GM18870 (cell line): ENCODE measurements at regions not wholly inside any gene's neighbourhood (a gene's known extent, or its start where the extent isn't known, plus 50 kb on each side); places are given as distances from the start of the nearest gene placed in this dataset.

Experiments
- ATAC-seq: cut with Tn5 transposase; IDR thresholded peaks from one replicate; pipeline ENCODE4 v1.9.1; 2021; ENCODE audit warnings: moderate library complexity; ENCODE audit not compliant: unreplicated experiment

DNA sequence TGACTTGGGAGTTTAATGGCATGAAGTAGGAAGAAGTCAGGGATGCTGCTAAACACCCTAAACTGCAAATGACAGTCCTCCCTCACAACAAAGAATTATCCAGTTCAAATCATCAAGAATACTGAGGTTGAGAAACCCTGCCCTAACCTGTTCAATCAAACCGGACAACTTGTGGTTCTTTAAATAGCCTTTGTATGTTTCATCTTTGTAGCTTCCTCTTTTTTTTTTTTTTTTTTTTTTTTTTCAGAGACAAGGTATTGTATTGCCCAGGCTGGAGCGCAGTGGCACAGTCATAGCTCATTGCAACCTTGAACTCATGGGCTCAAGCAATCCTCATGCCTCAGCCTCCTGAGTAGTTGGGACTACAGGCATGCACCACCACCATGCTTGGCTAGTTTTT is 52.5 kb upstream of the TTC29 start:
- peak; percentile 74 for ATAC-seq

DNA sequence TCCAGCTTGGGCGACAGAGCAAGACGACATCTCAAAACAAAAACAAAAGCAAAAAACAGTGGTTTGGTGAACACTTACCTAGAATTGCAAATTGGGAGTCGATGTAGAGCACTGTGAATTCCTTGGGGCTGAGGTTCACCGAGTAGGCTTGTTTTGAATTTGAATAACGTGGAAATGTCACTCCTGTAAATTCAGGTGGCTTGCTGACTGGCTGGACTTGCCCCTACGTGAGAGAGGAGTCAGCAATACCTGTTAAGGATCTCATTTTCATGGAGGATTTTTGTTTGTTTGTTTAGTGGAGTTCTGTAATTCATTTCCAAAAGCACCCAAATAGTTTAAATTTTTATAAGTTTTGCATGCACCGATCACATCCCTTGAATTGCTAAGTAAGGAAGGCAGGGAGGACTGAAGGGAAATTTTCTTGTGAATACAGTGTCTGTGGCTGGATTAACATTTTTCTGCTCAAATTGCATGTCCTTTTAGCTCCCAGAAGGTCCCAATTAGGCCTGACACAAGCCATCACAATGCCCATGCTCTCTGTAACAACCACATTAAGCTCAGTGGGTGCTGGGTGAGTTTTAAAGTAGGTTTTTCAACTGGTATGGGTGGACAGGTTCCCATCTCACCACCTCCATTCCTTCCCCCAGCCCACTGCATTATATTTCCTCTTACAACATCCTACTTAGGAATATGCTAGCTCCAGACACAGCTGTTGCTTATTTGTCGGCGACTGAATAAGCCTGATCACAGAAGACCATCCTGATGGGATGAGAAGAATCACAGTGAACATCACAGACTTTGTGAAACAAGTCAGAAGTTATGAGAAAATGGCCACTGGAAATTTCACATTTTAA is 58.5 kb upstream of the TTC29 start:
- no peak for ATAC-seq

DNA sequence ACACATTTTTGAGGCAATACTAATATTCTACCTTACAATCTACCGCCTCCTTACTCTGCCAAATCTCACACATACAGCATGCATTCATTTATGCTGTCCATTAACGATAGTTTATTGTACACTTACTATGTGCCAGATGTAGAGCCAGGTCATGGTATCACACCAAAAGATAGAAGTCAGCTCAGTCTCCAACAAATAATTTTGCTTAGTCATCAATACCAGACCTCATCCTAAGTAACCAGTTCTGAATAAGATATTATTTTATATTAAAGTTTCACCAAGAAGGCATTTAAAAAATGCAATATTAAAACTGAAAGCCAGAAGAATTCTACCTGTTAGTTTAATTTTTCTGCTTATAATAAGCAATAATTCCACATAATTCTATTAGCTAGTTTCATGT is 60.6 kb upstream of the TTC29 start:
- no peak for ATAC-seq

DNA sequence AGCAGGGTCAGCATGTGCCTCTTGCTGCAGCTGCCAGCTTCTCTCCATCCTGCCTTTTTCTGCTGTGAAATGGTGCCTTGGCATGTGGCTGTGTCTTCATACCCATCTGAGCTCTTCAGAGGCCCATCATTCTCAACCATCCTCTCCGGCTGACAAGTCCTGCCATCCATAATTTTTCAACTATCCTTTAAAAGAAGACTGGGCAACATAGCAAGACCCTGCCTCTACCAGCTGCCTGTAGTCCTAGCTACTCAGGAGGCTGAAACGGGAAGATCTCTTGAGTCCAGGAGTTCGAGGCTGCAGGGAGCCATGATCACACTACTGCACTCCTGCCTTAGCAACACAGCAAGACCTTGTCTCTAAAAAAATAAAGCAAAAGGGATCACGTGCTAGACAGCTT is 64.2 kb upstream of the TTC29 start:
- ATAC-seq = no peak

DNA sequence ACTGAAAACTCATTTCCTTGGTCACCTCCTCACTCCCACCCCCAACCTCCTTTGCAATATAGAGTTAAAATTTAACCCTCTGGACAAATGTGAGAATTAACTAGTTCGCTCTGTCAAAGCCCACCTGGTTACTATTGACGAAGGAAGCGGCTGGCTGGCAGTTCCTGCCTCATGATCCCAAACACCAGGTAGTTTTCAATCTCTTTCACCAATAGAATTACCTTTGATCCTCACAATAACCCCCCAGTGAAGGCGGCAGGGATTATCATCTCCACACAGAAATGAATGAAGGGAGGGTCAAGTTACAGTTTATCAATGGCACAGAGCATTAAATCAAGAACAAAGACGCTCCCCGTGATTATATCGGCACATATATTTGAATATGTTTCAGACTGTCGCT is 65.7 kb upstream of the TTC29 start:
- no peak for ATAC-seq

DNA sequence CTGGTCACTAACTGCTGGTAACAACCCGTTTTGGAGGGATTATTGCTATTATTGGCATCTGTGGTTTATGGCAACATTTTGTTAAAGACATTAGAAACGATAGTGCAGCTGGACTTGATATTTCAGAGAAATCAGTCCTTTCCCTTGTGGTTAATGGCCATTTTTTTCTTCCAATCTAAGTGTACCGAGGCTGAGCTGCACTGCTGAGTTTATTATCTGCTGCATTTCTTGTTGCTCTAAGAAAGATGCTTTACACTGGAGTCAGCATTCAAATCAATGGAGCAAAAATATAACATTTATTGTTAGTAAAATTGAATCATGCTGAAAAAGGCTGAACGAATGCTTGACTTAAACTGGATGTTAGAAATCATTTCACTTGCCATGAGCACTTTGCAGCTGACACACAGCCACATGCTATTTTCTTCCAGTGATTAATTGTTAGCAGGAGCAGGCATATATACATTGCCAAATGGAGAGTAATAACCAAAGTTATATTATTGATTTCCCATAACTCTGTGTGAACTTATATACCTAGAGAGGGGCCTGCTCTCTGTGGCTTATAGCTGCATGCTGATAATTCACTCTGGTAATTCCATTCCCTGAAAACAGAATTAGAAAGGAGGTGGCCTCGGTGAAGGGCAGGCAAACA is 66.5 kb upstream of the TTC29 start:
- ATAC-seq = no peak

DNA sequence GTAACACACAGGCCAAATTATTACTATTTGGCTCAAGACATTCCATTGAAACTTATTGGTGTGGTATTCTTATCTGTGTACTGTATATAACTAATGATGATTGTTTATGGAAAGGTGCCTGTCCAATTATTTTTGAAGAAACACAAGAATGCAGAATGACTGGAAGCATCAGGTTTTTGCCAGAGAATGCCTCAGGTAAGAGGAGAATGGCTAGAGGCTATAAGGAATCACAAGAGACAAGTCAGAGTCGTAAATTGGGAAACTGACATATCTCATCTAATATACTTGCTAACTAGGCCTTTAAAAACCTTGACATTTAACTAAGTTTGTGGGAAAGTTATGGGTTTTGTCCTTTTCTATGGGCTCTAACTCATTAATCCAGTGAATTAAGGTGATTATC is 69.3 kb upstream of the TTC29 start:
- no peak for ATAC-seq

DNA sequence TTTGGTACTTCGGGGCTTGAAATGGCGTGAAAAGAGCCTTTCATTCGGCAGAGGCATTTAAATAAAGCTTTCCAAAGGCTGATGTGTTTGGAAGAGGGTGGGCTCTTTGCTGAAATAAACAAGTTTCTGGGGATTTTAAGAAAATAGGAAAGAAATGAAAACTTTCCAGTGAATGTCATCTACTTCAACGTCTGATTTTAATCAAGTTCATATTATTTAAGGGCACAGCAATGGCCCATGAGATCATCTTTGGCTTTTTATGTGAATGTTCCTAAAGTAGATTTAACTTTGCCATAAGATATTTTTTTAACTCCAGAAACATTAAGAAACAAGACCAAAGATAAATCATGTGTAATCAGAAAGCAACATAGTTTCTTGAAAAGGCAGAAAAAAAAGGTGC is 69.8 kb upstream of the TTC29 start:
- no peak for ATAC-seq

DNA sequence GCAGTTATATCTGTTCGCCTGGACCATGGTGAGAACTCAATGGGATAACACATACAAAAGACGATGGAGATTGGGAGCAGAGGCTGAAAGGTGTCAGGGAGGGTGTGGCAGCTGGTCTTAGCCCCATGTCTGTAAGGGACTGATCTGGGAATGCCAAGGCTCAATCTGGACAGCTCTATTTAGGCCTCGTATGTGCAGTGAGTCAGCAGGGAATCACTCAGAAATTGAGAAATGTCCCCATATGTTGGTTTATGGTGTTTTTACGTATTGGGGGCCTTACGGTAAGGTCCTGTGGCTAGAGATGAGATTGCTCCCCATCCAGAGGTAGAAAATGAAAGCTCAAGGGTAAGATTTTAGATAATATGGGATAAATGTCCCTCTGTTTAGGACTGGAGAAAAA is 71.4 kb upstream of the TTC29 start:
- no peak for ATAC-seq

DNA sequence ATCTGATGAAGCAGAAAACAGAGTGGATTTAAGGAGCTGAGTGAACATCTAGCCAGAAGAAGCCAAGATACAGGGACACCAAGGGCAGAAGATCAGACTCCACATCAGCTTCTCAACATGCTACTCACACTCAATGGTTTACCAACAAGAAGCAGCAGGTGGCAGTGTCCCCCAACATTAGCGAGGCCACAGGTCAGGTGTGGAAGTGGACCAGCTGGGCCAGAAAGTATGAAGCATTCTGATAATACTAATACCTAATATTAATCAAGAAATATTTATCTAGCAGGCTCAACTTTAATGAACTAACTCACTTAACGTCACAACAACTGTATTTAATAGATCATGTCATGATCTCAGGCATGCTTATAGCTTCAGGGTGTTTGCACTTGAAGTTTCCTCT is 73.4 kb upstream of the TTC29 start:
- ATAC-seq = peak; percentile 90

DNA sequence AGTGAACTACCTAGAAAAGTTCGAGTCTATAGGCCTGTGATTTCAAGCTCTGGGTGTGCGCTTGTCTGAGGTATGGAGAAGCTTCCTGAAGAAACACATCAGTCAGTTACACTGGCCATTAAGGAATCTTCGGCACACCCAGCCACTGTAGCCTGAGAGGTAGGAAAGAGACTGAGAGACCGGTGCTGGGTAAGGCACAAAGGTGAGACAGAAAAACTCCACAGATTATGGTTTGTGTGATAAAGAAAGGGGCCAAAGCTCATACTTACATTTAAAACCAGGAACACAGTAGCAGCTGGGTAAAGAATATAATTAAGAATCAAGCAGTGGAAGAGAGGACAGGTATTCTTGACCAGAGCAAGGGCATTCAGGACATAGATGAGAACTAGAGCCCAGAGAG is 74.8 kb upstream of the TTC29 start:
- no peak for ATAC-seq

DNA sequence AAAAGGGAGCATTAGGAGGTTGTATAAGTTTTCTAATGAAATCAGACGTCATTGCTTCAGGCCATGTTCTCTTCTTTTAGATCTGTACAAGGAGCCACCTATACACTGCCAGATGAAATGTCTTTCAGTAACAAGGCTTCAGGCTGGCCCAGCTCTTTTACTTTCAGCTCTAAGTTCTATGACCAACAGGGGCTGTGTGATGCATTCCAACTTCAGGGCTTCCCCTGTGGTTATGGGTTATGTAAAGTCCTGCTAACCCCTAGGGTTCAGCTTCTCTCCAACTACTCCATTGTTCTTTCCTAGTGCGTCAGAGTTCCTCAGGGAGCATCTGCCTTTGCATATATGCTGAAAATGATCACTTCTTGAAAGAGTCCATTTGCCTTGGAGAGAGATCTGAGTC is 79.4 kb upstream of the TTC29 start:
- ATAC-seq = no peak

DNA sequence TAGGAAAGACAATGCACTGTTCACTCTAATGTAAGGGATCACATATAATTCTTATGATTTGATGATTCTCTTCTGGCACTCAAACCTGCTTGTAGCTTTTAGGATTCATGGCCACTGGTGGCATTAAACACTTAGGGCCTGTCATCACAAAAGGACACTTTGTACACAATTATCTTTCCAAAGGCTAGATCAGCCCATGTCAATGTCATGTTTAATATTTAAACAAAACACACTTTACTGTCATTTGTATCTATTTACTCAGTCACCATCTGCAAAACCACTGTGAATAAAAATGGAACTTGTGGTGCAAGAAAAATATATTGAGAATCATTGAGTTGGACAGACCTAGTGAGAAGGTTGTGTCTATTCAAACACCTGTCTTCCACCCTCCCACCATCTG is 83.6 kb upstream of the TTC29 start:
- ATAC-seq = no peak

DNA sequence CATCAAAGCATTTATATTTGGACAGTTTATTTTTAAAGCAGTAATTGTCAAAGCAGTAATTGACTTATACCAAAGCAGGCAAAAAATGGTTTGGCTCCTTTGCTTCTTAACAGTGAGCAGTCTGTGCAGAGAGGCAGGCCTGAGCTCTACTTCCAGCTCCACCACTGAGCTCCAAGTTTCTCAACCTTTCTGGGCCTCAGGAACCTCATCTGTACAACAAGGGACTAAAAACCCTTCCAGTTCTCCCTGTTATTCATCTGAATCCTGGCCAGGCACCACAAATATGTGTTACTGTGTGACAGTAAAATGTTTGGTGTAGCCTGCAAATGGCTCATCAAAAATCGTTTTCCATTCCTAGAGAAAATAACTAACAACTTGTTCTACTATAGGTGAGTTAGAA is 88.7 kb upstream of the TTC29 start:
- ATAC-seq = no peak

DNA sequence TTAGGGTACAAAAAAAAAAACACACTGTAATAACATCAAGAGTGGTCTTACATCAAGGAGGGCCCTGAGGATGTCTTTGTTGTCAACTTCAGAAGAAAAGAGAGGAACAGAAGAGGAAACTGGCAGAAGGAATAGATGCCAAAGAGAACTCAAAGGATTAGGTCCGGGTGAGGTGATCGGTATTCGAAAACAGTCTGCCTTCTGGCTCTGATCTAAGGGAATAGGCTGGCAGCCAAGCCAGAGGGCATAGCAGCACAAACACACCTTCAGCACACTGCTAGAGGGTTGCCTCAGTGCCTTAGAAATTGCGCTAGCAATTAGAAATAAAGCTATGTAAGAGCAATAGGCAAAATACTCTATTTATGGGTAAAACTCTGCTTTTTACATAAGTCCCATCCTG is 91.4 kb upstream of the TTC29 start:
- no peak for ATAC-seq

DNA sequence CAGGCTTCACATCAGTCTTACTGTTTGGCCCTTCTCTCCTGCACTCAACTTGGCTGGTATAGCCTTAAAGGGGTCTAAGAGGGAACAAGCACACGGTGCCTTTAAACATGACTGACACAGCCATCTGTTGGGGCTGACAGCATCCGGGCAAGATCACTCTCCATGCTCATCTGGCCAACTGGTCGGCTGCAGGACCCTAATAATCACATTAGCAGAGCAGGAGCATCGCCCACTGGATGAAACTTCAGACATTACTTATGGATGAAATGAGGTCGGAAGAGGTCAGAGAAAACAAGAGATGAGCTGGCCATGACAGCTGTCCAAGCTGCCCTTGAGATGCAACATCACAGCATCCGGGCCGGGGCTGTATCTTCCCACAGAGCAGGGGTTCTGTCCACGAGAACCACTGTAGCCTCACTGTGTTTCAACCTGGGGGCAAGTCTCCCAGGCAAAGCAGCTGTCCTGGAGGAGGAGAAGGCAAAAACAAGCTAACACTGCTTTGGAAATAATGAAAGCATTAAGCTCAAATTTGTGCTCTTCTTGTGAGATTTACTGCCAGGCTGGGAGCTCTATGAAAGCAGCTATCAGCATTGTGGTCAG is 94.4 kb upstream of the TTC29 start:
- ATAC-seq = no peak

DNA sequence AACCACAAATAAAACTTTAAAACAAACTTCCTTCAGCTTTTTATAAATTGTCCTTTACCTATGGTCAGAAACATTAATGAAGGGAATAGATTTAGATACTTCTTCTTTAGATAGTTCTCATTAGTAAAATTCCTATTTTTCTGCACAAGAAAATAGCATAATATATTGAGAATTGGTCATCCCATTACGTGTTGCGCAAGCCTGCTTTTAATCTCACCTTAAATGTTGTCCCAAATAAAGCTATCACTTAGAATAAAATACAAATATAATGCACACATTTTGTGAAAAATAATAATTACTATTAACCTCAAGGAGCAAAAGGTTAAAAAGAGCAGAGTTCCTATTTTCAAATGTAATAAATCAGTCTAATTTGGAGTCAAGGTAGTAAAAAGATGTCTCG is 95.2 kb upstream of the TTC29 start:
- ATAC-seq = no peak

DNA sequence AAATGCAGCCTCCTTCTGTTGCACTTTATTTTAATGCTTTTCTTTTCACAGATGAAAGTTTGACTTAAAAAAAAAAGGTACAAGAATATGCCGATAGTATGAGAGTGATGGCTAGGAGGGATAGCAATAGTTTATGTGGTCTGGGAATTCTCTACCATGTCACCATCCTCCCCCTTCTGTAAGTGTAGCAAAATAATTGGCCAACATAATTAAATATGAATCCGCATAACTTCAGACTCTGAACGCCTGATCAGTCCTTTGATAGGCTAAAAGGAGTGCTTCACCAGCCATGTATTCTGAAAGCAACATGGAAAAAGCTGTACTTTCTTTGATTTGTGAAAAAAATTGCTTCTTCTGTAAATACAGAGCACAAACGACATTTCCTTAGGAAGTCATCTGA is 95.7 kb upstream of the TTC29 start:
- no peak for ATAC-seq

DNA sequence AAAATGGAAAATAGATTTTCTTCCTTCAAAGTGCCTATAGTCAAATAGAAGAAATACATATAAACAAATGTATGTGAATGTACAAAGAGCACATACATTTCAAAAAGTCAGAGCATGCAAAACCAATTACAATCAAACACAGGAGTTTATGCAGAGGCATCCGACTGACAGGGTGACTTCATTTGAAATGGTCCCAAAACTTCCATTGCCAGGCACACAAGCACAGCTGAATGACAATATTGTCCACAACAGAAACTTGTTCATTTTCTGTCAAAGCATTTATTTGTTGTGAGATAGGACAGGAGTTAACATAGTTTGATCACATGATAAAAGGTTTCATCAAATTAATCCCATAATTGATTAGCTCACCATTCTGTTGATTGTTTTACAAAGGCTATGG is 96.4 kb upstream of the TTC29 start:
- ATAC-seq = no peak

DNA sequence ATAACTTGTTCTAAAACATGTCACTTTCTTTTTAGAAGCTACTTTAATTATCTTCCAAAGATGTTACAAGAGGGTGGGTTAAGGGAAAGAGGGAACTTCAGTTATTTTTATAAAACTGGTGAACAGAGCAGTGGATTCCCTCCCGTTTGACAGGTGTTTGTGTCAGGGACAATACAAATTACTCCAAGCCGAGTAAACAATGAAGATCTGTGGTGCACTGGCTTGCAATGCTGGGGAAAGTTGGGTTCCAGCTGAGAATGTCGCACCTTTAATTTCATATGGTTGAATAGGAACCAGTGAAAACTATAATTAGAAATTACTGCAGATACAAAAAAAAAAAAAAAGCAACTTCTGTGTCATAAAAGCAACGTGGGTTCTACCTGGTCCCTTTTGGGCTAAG is 98.6 kb upstream of the TTC29 start:
- no peak for ATAC-seq

DNA sequence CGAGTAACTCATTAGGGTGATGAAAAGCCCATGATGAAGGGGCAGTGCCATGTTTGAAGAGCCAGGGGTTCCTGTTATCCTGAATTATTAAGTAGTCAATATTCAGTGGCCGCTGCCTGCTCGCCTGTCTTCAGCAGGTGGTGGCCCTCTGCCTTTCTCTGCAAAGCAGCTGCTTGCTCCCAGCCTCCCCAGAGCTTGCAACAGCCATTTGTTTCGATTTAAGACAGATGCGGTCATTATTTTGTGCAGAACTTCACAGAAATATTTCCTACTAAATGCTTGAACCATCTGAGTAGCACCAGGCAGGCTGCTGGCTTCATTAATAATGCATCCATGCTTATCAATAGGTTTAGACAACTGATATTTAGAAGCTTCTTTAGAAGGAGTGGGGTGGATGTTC is 104.3 kb upstream of the TTC29 start:
- ATAC-seq = no peak

DNA sequence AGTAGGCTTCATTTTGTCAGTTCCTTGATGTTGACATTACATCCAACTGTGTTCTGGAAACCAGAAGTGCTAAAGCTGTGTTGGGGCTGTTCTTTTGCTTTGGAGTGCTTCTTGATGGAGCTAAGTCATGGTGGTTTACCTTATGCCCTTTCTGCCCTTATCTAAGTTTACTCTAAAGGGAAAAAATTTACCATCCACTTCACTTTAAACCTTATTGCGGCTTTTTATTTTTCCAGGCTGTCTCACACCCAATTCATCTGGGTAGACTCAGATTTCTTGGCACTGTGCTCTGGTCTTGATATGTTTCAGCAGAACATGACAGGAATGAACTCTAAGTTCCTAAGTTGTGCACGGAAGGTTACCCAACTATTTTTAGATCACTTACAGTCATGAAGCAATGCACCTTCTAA is 104.7 kb upstream of the TTC29 start:
- ATAC-seq = no peak
